H9 (cell line): ENCODE measurements at regions not wholly inside any gene's neighbourhood (a gene's known extent, or its start where the extent isn't known, plus 50 kb on each side); places are given as distances from the start of the nearest gene placed in this dataset.

ENCODE experiments used
- DNase-seq: peaks from one replicate; pipeline ENCODE4 v3.0.0-alpha.2; 2017
- H2AFZ ChIP-seq: one replicate; pipeline ENCODE4 v1.6.1; 2013; ENCODE audit warnings: mild to moderate bottlenecking, low read length, control low read depth, moderate library complexity
- H2AK5ac ChIP-seq: 2 replicates; pipeline ENCODE4 v1.6.1; 2013; ENCODE audit warnings: low read length, control low read depth, mixed read lengths; ENCODE audit not compliant: insufficient read length
- H2BK120ac ChIP-seq: one replicate; pipeline ENCODE4 v1.6.1; 2013; ENCODE audit warnings: low read depth, mild to moderate bottlenecking, low read length, control low read depth, inconsistent platforms; ENCODE audit not compliant: poor library complexity, severe bottlenecking
- H2BK12ac ChIP-seq: 2 replicates; pipeline ENCODE4 v1.6.1; 2013; ENCODE audit warnings: low read length, control low read depth, mixed read lengths, low read depth; ENCODE audit not compliant: insufficient read length
- H2BK15ac ChIP-seq: 2 replicates; pipeline ENCODE4 v1.6.1; 2013; ENCODE audit warnings: low read depth, low read length, control low read depth
- H2BK20ac ChIP-seq: one replicate; pipeline ENCODE4 v1.6.1; 2013; ENCODE audit warnings: low read depth, mild to moderate bottlenecking, low read length, control low read depth, inconsistent platforms; ENCODE audit not compliant: poor library complexity, severe bottlenecking
- H2BK5ac ChIP-seq: 2 replicates; pipeline ENCODE4 v1.6.1; 2013; ENCODE audit warnings: low read length, control low read depth, mixed read lengths; ENCODE audit not compliant: insufficient read length
- H3K14ac ChIP-seq: 2 replicates; pipeline ENCODE4 v1.6.1; 2013; ENCODE audit warnings: low read length, control low read depth; ENCODE audit not compliant: insufficient read depth
- H3K18ac ChIP-seq: 2 replicates; pipeline ENCODE4 v1.6.1; 2013; ENCODE audit warnings: low read depth, mild to moderate bottlenecking, mixed read lengths, low read length, control low read depth; ENCODE audit not compliant: insufficient read length
- H3K23ac ChIP-seq: 2 replicates; pipeline ENCODE4 v1.6.1; 2013; ENCODE audit warnings: low read length, control low read depth, mixed read lengths, low read depth; ENCODE audit not compliant: insufficient read length
- H3K23me2 ChIP-seq: 2 replicates; pipeline ENCODE4 v1.6.1; 2013; ENCODE audit warnings: low read depth, mild to moderate bottlenecking, mixed read lengths, low read length, control low read depth; ENCODE audit not compliant: insufficient read length, poor library complexity, severe bottlenecking
- H3K27ac ChIP-seq: 2 replicates; pipeline ENCODE4 v1.5.1; 2013; ENCODE audit warnings: low read length, control low read depth, mixed read lengths, low read depth; ENCODE audit not compliant: insufficient read length
- H3K27me3 ChIP-seq: 2 replicates; pipeline ENCODE4 v1.6.1; 2013; ENCODE audit warnings: low read length, control low read depth, inconsistent platforms; ENCODE audit not compliant: insufficient read depth
- H3K4ac ChIP-seq: 2 replicates; pipeline ENCODE4 v1.6.1; 2013; ENCODE audit warnings: low read depth, mild to moderate bottlenecking, control low read depth, inconsistent platforms, low read length, moderate library complexity
- H3K4me1 ChIP-seq: 2 replicates; pipeline ENCODE4 v1.6.1; 2013; ENCODE audit warnings: low read length, control low read depth, inconsistent platforms; ENCODE audit not compliant: insufficient read depth
- H3K4me2 ChIP-seq: 2 replicates; pipeline ENCODE4 v1.6.1; 2013; ENCODE audit warnings: low read length, control low read depth, mixed read lengths; ENCODE audit not compliant: insufficient read length, insufficient read depth
- H3K56ac ChIP-seq: 2 replicates; pipeline ENCODE4 v1.6.1; 2013; ENCODE audit warnings: low read depth, mild to moderate bottlenecking, mixed read lengths, low read length, control low read depth; ENCODE audit not compliant: insufficient read length
- H3K79me1 ChIP-seq: 2 replicates; pipeline ENCODE4 v1.6.1; 2013; ENCODE audit warnings: low read depth, mild to moderate bottlenecking, moderate library complexity, low read length, control low read depth, inconsistent platforms; ENCODE audit not compliant: insufficient read depth, poor library complexity, severe bottlenecking
- H3K79me2 ChIP-seq: 2 replicates; pipeline ENCODE4 v1.6.1; 2013; ENCODE audit warnings: low read length, control low read depth, inconsistent platforms; ENCODE audit not compliant: insufficient read depth
- H3K9ac ChIP-seq: 2 replicates; pipeline ENCODE4 v1.6.1; 2013; ENCODE audit warnings: low read length, control low read depth, mixed read lengths; ENCODE audit not compliant: insufficient read length; ENCODE audit errors: extremely low read depth
- H3K9me3 ChIP-seq: one replicate; pipeline ENCODE4 v1.6.1; 2013; ENCODE audit warnings: low read depth, low read length, inconsistent platforms; ENCODE audit not compliant: control insufficient read depth
- H3T11ph ChIP-seq: one replicate; pipeline ENCODE4 v1.6.1; 2013; ENCODE audit warnings: mild to moderate bottlenecking, low read length, control low read depth, inconsistent platforms
- H4K20me1 ChIP-seq: one replicate; pipeline ENCODE4 v1.6.1; 2013; ENCODE audit not compliant: control insufficient read depth, insufficient read length, insufficient read depth
- H4K5ac ChIP-seq: 2 replicates; pipeline ENCODE4 v1.6.1; 2013; ENCODE audit warnings: low read depth, mild to moderate bottlenecking, mixed read lengths, low read length, control low read depth; ENCODE audit not compliant: insufficient read length
- H4K8ac ChIP-seq: replicated peaks from 2 replicates; pipeline ENCODE4 v1.6.1; 2013; ENCODE audit warnings: low read length, control low read depth, mixed read lengths, low read depth; ENCODE audit not compliant: insufficient read length
- H4K91ac ChIP-seq: 2 replicates; pipeline ENCODE4 v1.6.1; 2013; ENCODE audit warnings: low read depth, mild to moderate bottlenecking, moderate library complexity, mixed read lengths, low read length, control low read depth; ENCODE audit not compliant: insufficient read length
- H3K27ac Mint-ChIP-seq, 3 experiments: 2 replicates in 2 of 3; 3 replicates in 1 of 3; pipeline ENCODE4 v1.8.0; 2020 to 2021; ENCODE audit warnings: mixed read lengths in 3 of 3, mild to moderate bottlenecking in 1 of 3, moderate library complexity in 1 of 3
- H3K27me3 Mint-ChIP-seq: 2 replicates; pipeline ENCODE4 v1.8.0; 2021; ENCODE audit warnings: low read depth, mild to moderate bottlenecking, moderate library complexity, mixed read lengths
- H3K36me3 Mint-ChIP-seq, 3 experiments: 2 replicates in 2 of 3; 3 replicates in 1 of 3; pipeline ENCODE4 v1.8.0; 2020 to 2021; ENCODE audit warnings: low read depth in 3 of 3, mixed read lengths in 3 of 3; ENCODE audit not compliant: insufficient read depth in 1 of 3
- H3K4me1 Mint-ChIP-seq, 2 experiments: 2 replicates each; pipeline ENCODE4 v1.8.0; 2020; ENCODE audit warnings: mixed read lengths in 2 of 2
- H3K4me3 Mint-ChIP-seq, 2 experiments: 2 replicates in 1 of 2; 3 replicates in 1 of 2; pipeline ENCODE4 v1.8.0; 2020 to 2021; ENCODE audit warnings: mild to moderate bottlenecking in 2 of 2, mixed read lengths in 2 of 2, moderate library complexity in 1 of 2
- H3K9me3 Mint-ChIP-seq, 2 experiments: 2 replicates in 1 of 2; 3 replicates in 1 of 2; pipeline ENCODE4 v1.8.0; 2020; ENCODE audit warnings: mild to moderate bottlenecking in 2 of 2, mixed read lengths in 2 of 2, moderate library complexity in 1 of 2
- WGBS: extraction: QIAGEN DNeasy Blood & Tissue Kit; methylation state at CpG from one replicate; pipeline ENCODE4 v1.1.7; 2013; ENCODE audit warnings: missing lambda C conversion rate, low lambda C conversion rate, mixed read lengths; ENCODE audit not compliant: insufficient read length; ENCODE audit errors: extremely low coverage; 5-methylcytosine and 5-hydroxymethylcytosine counted together
- TF ChIP-seq, protein P1 (sequence below): fragments of 200-600 bp; sonication (generic); conservative IDR thresholded peaks from 3 replicates; pipeline ENCODE4 v1.8.0; 2021; ENCODE audit warnings: antibody characterized with exemption, mild to moderate bottlenecking

DNA sequence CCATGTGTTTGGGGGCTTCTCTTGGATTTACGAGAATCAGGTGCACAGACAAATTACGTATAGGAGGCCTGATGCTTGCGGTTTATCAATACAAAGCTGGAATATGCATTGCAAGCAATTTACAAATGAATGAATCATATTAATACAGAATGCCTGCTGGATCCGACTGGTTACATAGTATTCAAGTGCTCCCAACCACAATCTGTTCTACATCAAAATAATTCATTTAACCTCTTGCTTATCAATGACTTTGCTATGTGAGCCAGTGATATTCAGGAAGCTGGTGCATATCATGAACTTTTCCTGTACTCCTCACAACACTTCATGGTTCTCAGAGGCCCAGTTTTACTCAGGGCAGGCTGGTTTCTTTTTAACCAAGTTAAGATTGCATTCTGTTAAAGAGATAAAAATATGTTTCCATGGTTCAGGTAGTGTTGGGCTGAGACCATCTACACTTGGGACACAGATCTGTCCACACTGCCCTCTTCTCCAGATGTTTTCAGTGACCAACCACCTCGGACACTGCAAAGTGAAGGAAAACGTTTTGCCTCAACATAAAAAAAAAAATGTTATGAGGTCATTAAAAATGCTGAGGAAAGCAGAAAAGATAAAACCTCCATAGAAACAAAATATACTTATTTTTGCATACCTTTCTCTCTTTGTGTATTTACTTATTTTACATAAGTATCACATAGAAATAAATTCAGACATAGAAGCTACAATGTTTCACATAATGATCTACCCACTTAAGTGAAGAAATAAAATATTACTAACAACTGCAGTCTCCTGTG, 200.1 kb upstream of the VCX3A start:
- no peaks in the 10 kb centered on the region for H3K79me1 ChIP-seq
- DNase-seq = no peak
- TF ChIP-seq, protein P1, sequence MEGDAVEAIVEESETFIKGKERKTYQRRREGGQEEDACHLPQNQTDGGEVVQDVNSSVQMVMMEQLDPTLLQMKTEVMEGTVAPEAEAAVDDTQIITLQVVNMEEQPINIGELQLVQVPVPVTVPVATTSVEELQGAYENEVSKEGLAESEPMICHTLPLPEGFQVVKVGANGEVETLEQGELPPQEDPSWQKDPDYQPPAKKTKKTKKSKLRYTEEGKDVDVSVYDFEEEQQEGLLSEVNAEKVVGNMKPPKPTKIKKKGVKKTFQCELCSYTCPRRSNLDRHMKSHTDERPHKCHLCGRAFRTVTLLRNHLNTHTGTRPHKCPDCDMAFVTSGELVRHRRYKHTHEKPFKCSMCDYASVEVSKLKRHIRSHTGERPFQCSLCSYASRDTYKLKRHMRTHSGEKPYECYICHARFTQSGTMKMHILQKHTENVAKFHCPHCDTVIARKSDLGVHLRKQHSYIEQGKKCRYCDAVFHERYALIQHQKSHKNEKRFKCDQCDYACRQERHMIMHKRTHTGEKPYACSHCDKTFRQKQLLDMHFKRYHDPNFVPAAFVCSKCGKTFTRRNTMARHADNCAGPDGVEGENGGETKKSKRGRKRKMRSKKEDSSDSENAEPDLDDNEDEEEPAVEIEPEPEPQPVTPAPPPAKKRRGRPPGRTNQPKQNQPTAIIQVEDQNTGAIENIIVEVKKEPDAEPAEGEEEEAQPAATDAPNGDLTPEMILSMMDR = no peak
- H3T11ph ChIP-seq = no peak overlapping the region
- no peak overlapping the region for H4K91ac ChIP-seq
- H3K79me2 ChIP-seq = no peaks in the 10 kb centered on the region
- H2BK5ac ChIP-seq = no peak overlapping the region
- no peak overlapping the region for H3K14ac ChIP-seq
- H4K20me1 ChIP-seq = no peaks in the 10 kb centered on the region
- H3K9me3 ChIP-seq = no peaks in the 10 kb centered on the region
- Mint-ChIP-seq H3K4me1 (peaks cover 11% of the 10 kb centered on the region in 2 experiments), H3K4me3 (no peak overlapping the region), H3K27ac (no peak overlapping the region), H3K27me3 (0 out of 2 replicates have a peak, but pooled peaks cover 1% of the 10 kb centered on the region), H3K9me3 (no peaks in the 10 kb centered on the region), H3K36me3 (peaks cover 2 to 3% (median 2%) of the 10 kb centered on the region in 3 experiments; a peak in 2 of 7 replicates)
- no peak overlapping the region for H3K27ac ChIP-seq
- no peak overlapping the region for H3K56ac ChIP-seq
- no peak overlapping the region for H4K8ac ChIP-seq
- no peak overlapping the region for H3K4ac ChIP-seq
- no peak overlapping the region for H3K4me2 ChIP-seq
- H3K18ac ChIP-seq = no peak overlapping the region
- no peaks in the 10 kb centered on the region for H3K23me2 ChIP-seq
- no peak overlapping the region for H2BK120ac ChIP-seq
- no peaks in the 10 kb centered on the region for H3K4me1 ChIP-seq
- H3K9ac ChIP-seq = no peak overlapping the region
- H2BK15ac ChIP-seq = no peak overlapping the region
- no peak overlapping the region for H2AFZ ChIP-seq
- H3K27me3 ChIP-seq = no peaks in the 10 kb centered on the region
- no peak overlapping the region for H2BK12ac ChIP-seq
- no peak overlapping the region for H2AK5ac ChIP-seq
- H2BK20ac ChIP-seq = no peak overlapping the region
- H4K5ac ChIP-seq = no peak overlapping the region
- WGBS = no CpG with 5 or more reads among the region's 6 CpGs
- no peak overlapping the region for H3K23ac ChIP-seq
